T-helper 1 cell (primary cell): ENCODE measurements at regions not wholly inside any gene's neighbourhood (a gene's known extent, or its start where the extent isn't known, plus 50 kb on each side); places are given as distances from the start of the nearest gene placed in this dataset.
"Not testable (repeated sequence)": the region's sequence is repeated elsewhere in the genome, so short reads cannot be mapped to it uniquely, and the experiment has no call there.

Source experiments
- DNase-seq, 5 donors: peaks; one replicate each; pipeline ENCODE4 v3.0.0-alpha.2; 2012 to 2020

DNA sequence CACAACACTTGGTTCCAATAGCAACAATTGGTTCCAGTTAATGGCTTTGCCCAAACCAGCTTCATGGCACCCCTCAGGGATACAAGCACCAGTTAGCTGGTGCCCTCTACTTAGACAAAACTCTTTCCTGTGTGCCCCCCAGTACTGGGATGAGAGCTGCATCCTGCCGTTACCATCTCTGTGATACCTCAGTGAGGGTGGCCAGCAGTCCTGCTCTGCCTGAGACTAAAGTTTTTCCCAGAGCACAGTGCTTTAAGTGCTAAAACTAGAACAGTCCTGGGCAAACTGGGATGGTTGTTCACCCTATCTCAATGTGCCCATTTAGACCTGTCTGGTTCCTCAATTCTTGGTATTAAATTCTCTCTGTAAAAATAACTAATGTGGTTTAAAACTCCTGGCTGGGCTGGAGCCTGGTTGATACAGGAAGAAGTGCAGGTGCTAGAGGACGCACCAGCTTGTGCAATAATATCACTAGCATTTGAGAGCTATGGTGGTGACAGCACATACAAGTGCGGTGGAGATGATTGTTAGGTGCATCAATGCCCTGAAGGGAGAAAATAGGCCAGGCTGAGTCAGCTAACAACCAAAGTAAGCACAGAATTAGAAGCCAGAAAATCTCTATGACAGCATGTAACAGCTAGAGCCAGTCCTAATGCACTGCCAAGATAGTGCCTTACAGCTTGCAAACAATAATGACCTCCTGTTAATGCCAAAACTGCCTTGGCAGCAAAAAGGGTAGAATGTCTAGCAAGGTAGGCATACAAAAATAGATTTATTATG is 179.8 kb upstream of the GALNT2 start:
- no peak for DNase-seq

GRCh38 chr1:229888157-229888556 is 178.9 kb upstream of the GALNT2 start:
- no peak for DNase-seq

DNA sequence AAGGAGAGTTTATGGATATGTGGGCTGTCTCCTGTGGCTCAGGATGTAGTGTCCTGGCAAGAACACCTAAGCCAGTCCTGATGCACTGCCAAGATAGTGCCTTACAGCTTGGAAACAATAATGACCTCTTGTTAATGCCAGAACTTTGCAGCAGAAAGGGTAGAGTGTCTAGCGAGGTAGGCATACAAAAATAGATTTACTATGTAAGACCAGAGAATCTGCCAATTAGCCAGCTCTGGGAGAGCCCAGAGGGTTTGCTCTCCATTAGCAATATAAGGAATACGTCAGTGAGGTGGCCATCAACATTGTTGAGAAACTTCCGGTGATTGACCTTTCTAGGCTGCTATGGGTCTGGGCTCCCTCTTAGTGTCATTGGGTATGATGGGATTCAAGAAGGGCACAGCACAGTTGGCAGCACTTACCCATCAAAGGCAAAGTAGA is 178.5 kb upstream of the GALNT2 start:
- DNase-seq: no peak

DNA sequence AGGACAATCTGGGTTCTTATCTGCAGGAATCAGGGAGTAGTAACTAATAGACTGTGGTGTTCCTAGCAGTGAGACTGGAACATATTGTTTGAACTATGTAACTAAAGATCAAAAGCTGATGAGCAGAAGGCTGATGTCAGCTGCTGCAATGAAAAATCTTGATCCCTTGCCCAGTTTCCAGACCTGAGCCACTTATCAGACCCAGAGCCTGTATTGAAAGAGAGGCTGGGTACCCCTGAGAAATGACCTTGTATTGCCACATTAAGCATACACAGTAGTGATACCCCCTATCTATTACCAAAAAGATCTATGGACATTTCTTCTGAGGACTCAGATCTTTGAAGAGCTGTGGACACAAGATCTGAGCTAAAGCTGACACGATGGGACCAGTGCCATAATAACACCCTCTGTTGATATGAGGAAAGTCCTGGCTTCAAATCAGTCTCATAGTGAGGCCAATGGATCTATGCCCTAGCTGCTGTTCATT is 178.0 kb upstream of the GALNT2 start:
- no peak for DNase-seq

DNA sequence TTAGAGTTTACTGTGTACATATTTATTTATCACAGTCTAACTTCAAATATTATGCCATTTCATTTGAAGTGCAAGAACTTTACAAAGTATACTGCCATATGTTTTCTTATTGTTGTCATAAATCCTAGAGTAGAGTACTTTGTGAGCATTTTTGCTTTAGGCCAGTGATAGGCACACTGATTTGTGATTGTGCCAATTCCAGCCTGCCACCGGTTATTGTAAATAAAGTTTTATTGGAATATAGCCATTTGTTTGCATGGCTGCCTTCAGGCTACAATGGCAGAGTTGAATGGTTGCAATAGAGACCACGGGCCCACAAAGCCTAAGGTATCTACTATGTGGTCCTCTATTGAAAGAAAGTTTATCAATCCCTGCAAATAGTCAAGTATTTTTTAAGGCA is 175.8 kb upstream of the GALNT2 start:
- DNase-seq: no peak

DNA sequence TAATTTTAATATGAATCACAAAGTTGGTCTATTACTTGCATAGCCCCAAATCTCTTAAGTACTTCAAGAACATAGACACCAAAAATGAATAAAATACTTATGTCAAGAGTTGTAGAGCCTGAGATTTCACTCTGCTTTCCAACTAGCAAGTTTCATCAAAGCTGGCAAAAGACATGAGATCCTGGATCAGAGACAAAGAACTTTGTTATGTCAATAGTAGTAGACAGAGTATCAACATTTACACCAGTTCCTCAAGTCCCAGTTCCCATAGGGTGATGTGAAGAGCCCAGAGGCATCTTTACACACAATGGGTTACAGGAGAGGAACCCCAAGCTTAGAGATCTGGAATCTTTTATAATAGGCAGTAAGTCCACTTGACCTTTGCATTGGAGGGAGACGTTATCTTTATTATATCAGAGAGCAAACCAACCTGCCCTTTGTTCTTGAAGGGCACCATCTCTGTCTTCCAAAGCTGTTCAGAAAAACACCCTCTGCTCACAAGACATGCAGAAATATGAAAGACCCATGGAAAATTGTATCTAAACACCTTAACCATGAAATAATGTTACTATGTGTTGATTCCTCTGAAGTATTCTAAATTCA is 174.4 kb upstream of the GALNT2 start:
- DNase-seq: no peak

- no peak for DNase-seq
These were observed 173.1 kb upstream of the GALNT2 start for GRCh38 chr1:229893762-229894444.

DNA sequence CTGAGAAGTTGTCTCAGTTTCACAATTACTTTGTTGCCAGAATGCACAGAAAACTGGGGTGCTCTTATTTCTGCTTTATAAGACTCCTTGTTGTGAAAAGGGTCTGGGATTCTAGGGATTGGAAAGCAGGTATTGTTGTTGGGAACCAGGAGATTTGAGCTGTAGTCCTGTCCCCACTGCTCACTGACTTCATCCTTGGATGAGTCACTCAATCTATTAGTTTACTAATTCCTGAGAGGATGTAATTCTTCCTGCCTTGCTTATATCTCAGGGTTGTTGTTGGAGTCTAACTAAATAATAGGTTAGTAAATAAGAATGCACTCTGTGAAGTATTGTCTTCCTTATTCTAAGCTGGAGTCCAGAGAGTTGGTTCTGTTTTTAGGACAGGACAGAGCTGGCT is 172.5 kb upstream of the GALNT2 start:
- DNase-seq: no peak

DNA sequence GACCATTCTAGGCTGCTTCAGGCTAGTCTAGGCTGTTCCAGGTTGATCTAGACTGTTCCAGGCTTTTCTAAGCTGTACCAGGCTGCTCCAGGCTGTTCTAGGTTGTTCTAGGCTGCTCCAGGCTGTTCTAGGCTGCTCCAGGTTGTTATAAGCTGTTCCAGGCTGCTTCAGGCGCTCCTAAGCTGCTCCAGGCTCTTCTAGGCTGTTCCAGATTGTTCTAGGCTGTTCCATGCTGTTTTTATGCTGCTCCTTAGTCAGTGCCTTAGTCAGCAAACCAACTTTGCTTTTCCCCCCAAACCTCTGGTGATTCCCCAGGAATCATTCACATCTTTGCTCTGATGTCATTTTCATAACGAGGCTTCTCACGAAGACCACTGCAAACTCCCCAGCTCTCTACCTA is 171.4 kb upstream of the GALNT2 start:
- no peak for DNase-seq

DNA sequence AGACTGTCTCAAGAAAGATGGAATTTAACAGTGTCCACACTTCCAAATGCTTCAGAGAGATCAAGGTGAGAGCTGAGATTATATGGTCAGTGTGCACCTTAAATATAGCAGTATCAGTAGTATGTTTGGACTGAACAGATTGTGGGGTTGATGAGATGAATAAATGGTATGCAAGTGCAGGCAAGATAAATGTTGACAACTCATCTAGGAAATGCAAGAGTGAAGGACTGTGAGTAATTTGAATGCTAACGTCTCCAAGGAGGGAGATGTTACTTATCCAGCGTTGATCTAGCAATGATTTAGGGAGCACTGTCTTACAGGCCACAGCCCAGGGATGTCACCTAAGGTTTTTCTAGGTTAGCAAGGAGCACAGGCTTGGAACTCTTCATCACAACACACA is 170.7 kb upstream of the GALNT2 start:
- no peak for DNase-seq

DNA sequence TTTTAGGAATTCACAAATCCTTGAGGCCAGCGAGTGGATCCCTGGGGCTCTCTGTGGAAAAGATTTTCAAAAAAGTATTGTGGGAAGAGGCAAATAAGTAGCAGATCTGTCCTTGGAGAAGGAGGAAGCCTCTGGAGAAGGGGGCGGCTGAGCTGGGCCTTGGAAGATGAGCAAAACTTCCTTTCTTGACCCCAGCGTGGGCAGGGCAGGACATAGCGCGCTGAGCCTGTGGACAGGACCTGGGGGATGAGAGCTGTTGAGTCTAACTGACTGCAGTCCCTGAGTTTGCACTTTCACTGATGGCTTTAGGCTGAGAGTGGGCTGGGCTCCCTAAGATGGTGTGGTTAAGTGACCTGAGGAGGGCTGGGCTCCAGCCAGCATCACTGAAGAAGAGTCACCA is 170.2 kb upstream of the GALNT2 start:
- DNase-seq: no peak

DNA sequence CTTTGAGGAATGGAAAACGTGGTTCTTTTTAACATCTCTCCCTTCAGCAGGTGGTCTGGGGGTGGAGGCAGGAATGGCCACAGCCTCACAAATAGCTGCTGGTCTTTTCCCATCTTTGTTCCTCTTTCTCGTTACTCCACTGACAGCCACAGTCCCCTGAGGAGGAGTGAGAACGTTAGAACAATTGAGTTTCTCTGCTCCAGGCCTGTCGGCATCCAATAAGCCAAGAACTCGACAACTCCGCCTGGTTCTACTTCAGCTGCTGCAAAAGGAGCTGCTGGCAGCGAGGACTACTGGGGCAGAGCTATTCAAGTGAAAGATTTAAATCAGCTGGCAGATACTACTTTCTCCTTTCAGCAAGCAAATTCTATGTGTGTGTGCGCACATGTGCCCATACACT is 169.5 kb upstream of the GALNT2 start:
- no peak for DNase-seq

DNA sequence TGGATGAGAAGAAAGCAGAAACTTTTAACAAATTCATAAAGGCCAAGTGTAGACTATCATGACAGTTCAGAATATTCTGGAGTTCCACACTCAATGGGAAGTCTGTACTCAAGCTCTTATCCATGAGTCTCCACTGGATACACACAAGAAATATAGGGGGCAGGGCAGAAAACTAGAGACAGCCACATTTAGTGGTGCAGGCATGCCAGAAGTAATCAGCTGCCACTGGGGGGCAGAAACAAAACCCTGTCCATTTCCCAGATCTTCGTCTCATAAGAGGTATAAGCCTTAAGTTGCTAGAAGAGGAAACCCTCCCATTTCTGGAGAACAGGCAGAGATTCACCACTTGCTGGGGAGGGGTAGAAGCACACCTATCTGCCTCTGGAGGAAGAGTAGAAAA is 166.8 kb upstream of the GALNT2 start:
- no peak for DNase-seq

GRCh38 chr1:229905031-229905545 is 161.9 kb upstream of the GALNT2 start:
- DNase-seq: no peak

DNA sequence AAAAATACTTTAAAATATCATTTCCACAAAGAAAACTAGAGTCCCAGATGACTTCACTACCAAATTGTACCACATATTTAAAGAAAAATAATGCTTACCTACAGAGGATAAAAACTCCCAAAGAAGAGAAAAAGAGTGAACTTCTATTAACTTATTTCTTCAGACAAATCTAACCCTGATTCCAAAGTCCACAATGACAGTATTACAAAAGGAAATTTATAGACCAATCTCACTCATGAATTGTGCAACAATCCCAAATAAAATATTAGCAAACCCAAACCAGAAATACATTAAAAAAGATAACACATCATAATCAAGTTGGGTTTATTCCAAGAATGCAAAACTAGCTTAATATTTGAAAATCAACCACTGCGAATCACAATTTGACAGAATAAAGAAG is 161.4 kb upstream of the GALNT2 start:
- no peak for DNase-seq

GRCh38 chr1:229907884-229908638 is 159.0 kb upstream of the GALNT2 start:
- DNase-seq: no peak

GRCh38 chr1:229908689-229909088 is 158.3 kb upstream of the GALNT2 start:
- no peak for DNase-seq

GRCh38 chr1:229913489-229913888 is 153.5 kb upstream of the GALNT2 start:
- no peak for DNase-seq

- not testable (repeated sequence) for DNase-seq
These were observed 147.6 kb upstream of the GALNT2 start for GRCh38 chr1:229919488-229919887.

DNA sequence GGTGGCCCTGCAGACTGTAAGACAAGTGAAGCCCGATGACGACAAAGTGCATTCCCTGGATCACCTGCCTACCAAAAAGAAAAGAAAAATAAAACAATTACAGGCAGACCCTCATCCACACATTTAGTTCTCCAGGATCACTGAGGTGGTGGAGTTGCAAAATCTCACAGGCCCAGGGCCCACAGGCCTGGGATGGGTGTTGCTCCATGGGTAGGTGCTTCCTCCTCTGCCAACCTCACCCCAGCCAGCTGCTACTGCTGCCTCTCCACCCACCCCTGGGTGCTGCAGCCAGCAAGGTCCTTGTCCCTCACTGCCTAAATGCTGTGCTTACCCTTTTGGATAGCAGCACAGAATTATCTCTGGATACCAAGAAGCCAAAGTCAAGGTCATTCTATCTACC is 146.4 kb upstream of the GALNT2 start:
- DNase-seq: no peak

- no peak for DNase-seq
These were observed 144.8 kb upstream of the GALNT2 start for GRCh38 chr1:229922249-229922648.

GRCh38 chr1:229924639-229925038 is 142.4 kb upstream of the GALNT2 start:
- DNase-seq: no peak

DNA sequence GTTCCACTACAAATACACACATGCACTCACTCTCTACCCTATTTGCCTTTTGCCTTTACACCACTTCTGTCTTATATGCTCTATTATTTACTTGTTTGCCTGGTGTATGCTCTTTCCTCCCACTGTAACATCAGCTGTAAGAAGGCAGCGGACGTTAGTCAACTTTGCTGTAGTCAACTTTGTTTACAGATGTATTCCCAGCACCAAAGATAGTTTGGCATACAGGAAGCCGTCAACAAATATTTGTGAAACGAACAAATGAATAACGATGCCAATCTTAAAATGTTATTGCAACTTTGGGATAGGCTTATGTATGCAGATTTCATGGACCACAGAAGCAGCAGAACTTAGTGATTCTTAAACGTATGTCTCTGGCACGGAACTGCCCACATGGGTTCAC is 138.3 kb upstream of the GALNT2 start:
- DNase-seq: no peak
